K562 (cell line): ENCODE measurements at regions not wholly inside any gene's neighbourhood (a gene's known extent, or its start where the extent isn't known, plus 50 kb on each side); places are given as distances from the start of the nearest gene placed in this dataset.
A peak's percentile ranks its signal among the peaks of the same experiment; 100 is the strongest.

ENCODE experiments used
- CEBPB ChIP-seq: fragments of 450-650 bp; IDR thresholded peaks from 2 replicates; pipeline ENCODE4 v1.6.1; 2016; ENCODE audit warnings: missing genetic modification characterization, missing compliant biosample characterization
- CHD4 ChIP-seq: fragments of 200-600 bp; sonication (generic); IDR thresholded peaks from 3 replicates; pipeline ENCODE4 v1.6.1; 2012; ENCODE audit warnings: low read depth, mild to moderate bottlenecking, mixed read lengths, low read length, inconsistent platforms; ENCODE audit not compliant: insufficient read depth, insufficient replicate concordance, poor library complexity, severe bottlenecking
- FIP1L1 ChIP-seq: fragments of 200-400 bp; formaldehyde crosslinking; IDR thresholded peaks from 2 replicates; pipeline ENCODE4 v1.6.1; 2018; ENCODE audit warnings: mild to moderate bottlenecking, low read depth, low read length; ENCODE audit not compliant: poor library complexity, severe bottlenecking
- HDAC1 ChIP-seq, 2 experiments: fragments of 450-650 bp; IDR thresholded peaks; 2 replicates each; pipeline ENCODE4 v1.6.1; 2016 to 2017; ENCODE audit warnings: inconsistent platforms in 1 of 2, mild to moderate bottlenecking in 1 of 2, moderate library complexity in 1 of 2
- LCOR ChIP-seq: sonication (generic); formaldehyde crosslinking; IDR thresholded peaks from 2 replicates; pipeline ENCODE4 v1.8.0; 2022; ENCODE audit warnings: mild to moderate bottlenecking, missing genetic modification reagents
- MITF ChIP-seq: IDR thresholded peaks from 2 replicates; pipeline ENCODE4 v1.6.1; 2014; ENCODE audit warnings: antibody characterized with exemption
- MYC ChIP-seq, 2 experiments: fragments of 250-450 bp in 1 of 2; sonication (Bioruptor Pico) in 1 of 2; IDR thresholded peaks; 2 replicates each; pipeline versions ENCODE4 v1.5.1 to v1.6.1; 2012 to 2021; ENCODE audit warnings: low read depth in 2 of 2, borderline replicate concordance in 1 of 2, improper control_type of control experiment in 1 of 2, low read length in 1 of 2, mild to moderate bottlenecking in 1 of 2, moderate library complexity in 1 of 2
- NBN ChIP-seq: fragments of 450-650 bp; IDR thresholded peaks from 2 replicates; pipeline ENCODE4 v1.6.1; 2016; ENCODE audit warnings: low read depth, mild to moderate bottlenecking
- NFIX ChIP-seq: fragments of 250-450 bp; sonication (Bioruptor Pico); IDR thresholded peaks from 2 replicates; pipeline ENCODE4 v1.4.0; 2020; ENCODE audit warnings: low read depth, mild to moderate bottlenecking, moderate library complexity
- NFYB ChIP-seq: IDR thresholded peaks from 2 replicates; pipeline ENCODE4 v1.6.1; 2011; ENCODE audit warnings: mild to moderate bottlenecking, moderate library complexity; ENCODE audit not compliant: insufficient read length; ENCODE audit errors: extremely low read depth
- SMAD4 ChIP-seq: fragments of 250-450 bp; sonication (Bioruptor Pico); conservative IDR thresholded peaks from 2 replicates; pipeline ENCODE4 v1.8.0; 2021; ENCODE audit warnings: inconsistent platforms, mild to moderate bottlenecking, moderate library complexity
- SMARCA5 ChIP-seq: fragments of 450-650 bp; IDR thresholded peaks from 2 replicates; pipeline ENCODE4 v1.6.1; 2016
- SRSF3 ChIP-seq: fragments of 200-400 bp; formaldehyde crosslinking; IDR thresholded peaks from 2 replicates; pipeline ENCODE4 v1.6.1; 2016; ENCODE audit warnings: mild to moderate bottlenecking, low read length, moderate library complexity; ENCODE audit not compliant: insufficient read depth
- TEAD1 ChIP-seq, 2 experiments: fragments of 450-650 bp in 1 of 2; sonication (generic) in 1 of 2; formaldehyde crosslinking; IDR thresholded peaks; 2 replicates each; pipeline versions ENCODE4 v1.4.0 to v1.8.0; 2020 to 2022; ENCODE audit warnings: mild to moderate bottlenecking in 2 of 2, missing genetic modification reagents in 1 of 2
- ZBTB11 ChIP-seq, 3 experiments: fragments of 200-800 bp in 1 of 3; fragments of 250-450 bp in 1 of 3; fragments of 450-650 bp in 1 of 3; sonication (Bioruptor Pico) in 1 of 3; sonication (Bioruptor generic) in 1 of 3; formaldehyde crosslinking in 1 of 3; IDR thresholded peaks; 2 replicates each; pipeline versions ENCODE4 v1.6.1 to v1.8.0; 2016 to 2022; ENCODE audit warnings: mild to moderate bottlenecking in 2 of 3, missing genetic modification characterization in 2 of 3, missing compliant biosample characterization in 1 of 3, moderate library complexity in 1 of 3
- ZBTB8A ChIP-seq: fragments of 450-650 bp; IDR thresholded peaks from 2 replicates; pipeline ENCODE4 v1.6.1; 2018; ENCODE audit warnings: mild to moderate bottlenecking, moderate library complexity; ENCODE audit not compliant: partially characterized antibody
- ZBTB9 ChIP-seq: fragments of 450-650 bp; formaldehyde crosslinking; IDR thresholded peaks from 2 replicates; pipeline ENCODE4 v1.4.0; 2020; ENCODE audit warnings: mild to moderate bottlenecking, moderate library complexity
- ZNF311 ChIP-seq: fragments of 250-450 bp; sonication (Bioruptor Pico); IDR thresholded peaks from 2 replicates; pipeline ENCODE4 v1.4.0; 2020; ENCODE audit warnings: mild to moderate bottlenecking, moderate library complexity
- ZNF511 ChIP-seq: sonication (generic); formaldehyde crosslinking; IDR thresholded peaks from 2 replicates; pipeline ENCODE4 v1.8.0; 2022; ENCODE audit warnings: mild to moderate bottlenecking, missing genetic modification reagents

- TF ChIP-seq ZNF311 (CRISPR knock-in tag), result no peak
- peak; percentile 65; the same call in 1 of the 2 replicates for TF ChIP-seq MITF
- TF ChIP-seq FIP1L1, result no peak
- TF ChIP-seq CEBPB (tag), result peak; percentile 45
- TF ChIP-seq SMARCA5, result 0 out of 2 replicates have a peak, but pooled peaks have one; percentile 41
- TF ChIP-seq ZBTB11 (CRISPR knock-in tag; IDR thresholded peaks at IDR 0.05), result no peak
- 0 out of 2 replicates have a peak, but pooled peaks have one; percentile 36 for TF ChIP-seq LCOR (CRISPR knock-in tag)
- TF ChIP-seq HDAC1 (IDR thresholded peaks at IDR 0.05), result peak in 1 of 2 experiments; percentile 28; a peak in 1 of 4 replicates
- TF ChIP-seq CHD4, result no peak
- TF ChIP-seq SMAD4 (CRISPR knock-in tag), result no peak
- TF ChIP-seq ZNF511, result no peak
- TF ChIP-seq ZBTB9 (CRISPR knock-in tag), result no peak
- peak; percentile 75; the same call in 1 of the 2 replicates for TF ChIP-seq NBN
- peak; percentile 49 for TF ChIP-seq MYC (IDR thresholded peaks at IDR 0.05; ENCODE audit: low read depth, low read length)
- TF ChIP-seq MYC (CRISPR knock-in tag; IDR thresholded peaks at IDR 0.05; ENCODE audit: borderline replicate concordance, low read depth), result no peak
- no peak for TF ChIP-seq TEAD1 (CRISPR knock-in tag; IDR thresholded peaks at IDR 0.05)
- no peak for TF ChIP-seq SRSF3
- peak; percentile 4 for TF ChIP-seq NFYB
- TF ChIP-seq NFIX (CRISPR knock-in tag), result no peak
- no peak for TF ChIP-seq ZBTB8A
Observed at GRCh38 chr3:182364723-182365650, 428.3 kb upstream of the ATP11B start (continued).
